ENCODE measurements at regions not wholly inside any gene's neighbourhood (a gene's known extent, or its start where the extent isn't known, plus 50 kb on each side); places are given as distances from the start of the nearest gene placed in this dataset.

GRCh38 chr2:139814458-139814857 is 1034.3 kb upstream of the NXPH2 start:
- no peak for TF ChIP-seq ZBTB40 (IDR thresholded peaks at IDR 0.05)
- TF ChIP-seq ZBTB40 (CRISPR knock-in tag; IDR thresholded peaks at IDR 0.05), result no peak
- TF ChIP-seq ARNT (IDR thresholded peaks at IDR 0.05), result no peak
- TF ChIP-seq TAF15 (IDR thresholded peaks at IDR 0.05; ENCODE audit: low read depth, low read length), result no peak
- no peak for TF ChIP-seq NFYB (IDR thresholded peaks at IDR 0.05; ENCODE audit: extremely low read depth, insufficient read length)
- TF ChIP-seq ZNF24 (IDR thresholded peaks at IDR 0.05), result no peak
- TF ChIP-seq GABPA (tag; conservative IDR thresholded peaks at IDR 0.05; ENCODE audit: low read depth), result no peak
- TF ChIP-seq RBM39 (optimal IDR thresholded peaks at IDR 0.05; ENCODE audit: low read depth, low read length), result no peak
- TF ChIP-seq CHD2 (IDR thresholded peaks at IDR 0.05; ENCODE audit: low read depth, low read length), result no peak
- no peak for TF ChIP-seq POLR2A (conservative IDR thresholded peaks at IDR 0.05)
